OCI-LY1 (cell line): ENCODE measurements at regions not wholly inside any gene's neighbourhood (a gene's known extent, or its start where the extent isn't known, plus 50 kb on each side); places are given as distances from the start of the nearest gene placed in this dataset.
"Not testable (repeated sequence)": the region's sequence is repeated elsewhere in the genome, so short reads cannot be mapped to it uniquely, and the experiment has no call there.

Experiments used
- EZH2 ChIP-seq: fragments of 200-600 bp; sonication (generic), shearing (Covaris generic); IDR thresholded peaks from 2 replicates; pipeline ENCODE4 v1.8.0; 2017; ENCODE audit warnings: borderline replicate concordance, mixed run types, mild to moderate bottlenecking, antibody characterized with exemption, low read length, moderate library complexity, mixed read lengths
- TF ChIP-seq, protein P1 (sequence below): fragments of 200-600 bp; sonication (generic), shearing (Covaris generic); IDR thresholded peaks from 2 replicates; pipeline ENCODE4 v1.5.1; 2017; ENCODE audit warnings: mild to moderate bottlenecking, antibody characterized with exemption, low read length, moderate library complexity, mixed read lengths

DNA sequence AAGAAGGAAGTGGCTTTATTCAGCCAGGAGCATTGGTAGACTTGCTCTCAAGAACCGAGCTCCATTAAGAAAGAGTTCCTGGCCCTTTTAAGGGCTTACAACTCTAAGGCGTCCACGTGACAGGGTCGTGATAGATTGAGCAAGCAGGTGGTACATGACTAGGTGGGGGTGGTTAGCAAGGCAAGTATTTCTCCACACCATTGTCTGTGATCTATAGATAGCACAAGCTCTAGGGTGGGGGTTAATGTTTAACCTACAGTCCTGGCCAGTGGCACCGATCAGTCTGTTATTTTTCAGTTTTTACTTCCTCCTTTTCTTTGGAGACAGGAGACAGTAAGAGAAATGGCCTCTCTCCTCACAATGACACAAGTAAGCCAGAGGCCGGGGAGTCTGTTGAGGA is 215.1 kb downstream of the UQCRFS1 start:
- not testable (repeated sequence) for TF ChIP-seq EZH2
- TF ChIP-seq, protein P1, sequence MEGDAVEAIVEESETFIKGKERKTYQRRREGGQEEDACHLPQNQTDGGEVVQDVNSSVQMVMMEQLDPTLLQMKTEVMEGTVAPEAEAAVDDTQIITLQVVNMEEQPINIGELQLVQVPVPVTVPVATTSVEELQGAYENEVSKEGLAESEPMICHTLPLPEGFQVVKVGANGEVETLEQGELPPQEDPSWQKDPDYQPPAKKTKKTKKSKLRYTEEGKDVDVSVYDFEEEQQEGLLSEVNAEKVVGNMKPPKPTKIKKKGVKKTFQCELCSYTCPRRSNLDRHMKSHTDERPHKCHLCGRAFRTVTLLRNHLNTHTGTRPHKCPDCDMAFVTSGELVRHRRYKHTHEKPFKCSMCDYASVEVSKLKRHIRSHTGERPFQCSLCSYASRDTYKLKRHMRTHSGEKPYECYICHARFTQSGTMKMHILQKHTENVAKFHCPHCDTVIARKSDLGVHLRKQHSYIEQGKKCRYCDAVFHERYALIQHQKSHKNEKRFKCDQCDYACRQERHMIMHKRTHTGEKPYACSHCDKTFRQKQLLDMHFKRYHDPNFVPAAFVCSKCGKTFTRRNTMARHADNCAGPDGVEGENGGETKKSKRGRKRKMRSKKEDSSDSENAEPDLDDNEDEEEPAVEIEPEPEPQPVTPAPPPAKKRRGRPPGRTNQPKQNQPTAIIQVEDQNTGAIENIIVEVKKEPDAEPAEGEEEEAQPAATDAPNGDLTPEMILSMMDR, result not testable (repeated sequence)
